Caco-2 (cell line): ENCODE measurements at regions not wholly inside any gene's neighbourhood (a gene's known extent, or its start where the extent isn't known, plus 50 kb on each side); places are given as distances from the start of the nearest gene placed in this dataset.

Experiments used
- BruUV-seq: library from RNA; stranded (reverse); fragments of 400-500 nt; replicated peaks from 2 replicates; lab custom pipeline; 2021; lab: Mats Ljungman, UMichigan
- CTCF ChIA-PET: fragments of 300-600 bp; sonication (Branson Sonifier 250); formaldehyde crosslinking; loops from one replicate; lab custom pipeline; 2022; ENCODE audit warnings: antibody characterized with exemption; lab: Charles Lee
- POLR2A ChIA-PET: fragments of 300-600 bp; sonication (Branson Sonifier 250); formaldehyde crosslinking; loops from one replicate; lab custom pipeline; 2022; ENCODE audit warnings: antibody characterized with exemption; lab: Charles Lee
- DNase-seq, 2 experiments: peaks; one replicate each; pipeline versions ENCODE4 v3.0.0 to v3.0.0-alpha.2; 2020 to 2022
- H3K27me3 ChIP-seq: replicated peaks from 2 replicates; pipeline ENCODE4 v1.6.0; 2011; ENCODE audit warnings: low read length; ENCODE audit not compliant: control insufficient read depth, insufficient read depth
- H3K36me3 ChIP-seq: 2 replicates; pipeline ENCODE4 v1.5.1; 2011; ENCODE audit warnings: low read length; ENCODE audit not compliant: control insufficient read depth, insufficient read depth
- H3K4me1 ChIP-seq: fragments of 250-450 bp; sonication (Bioruptor Pico); 2 replicates; pipeline ENCODE4 v1.5.1; 2020; ENCODE audit warnings: mild to moderate bottlenecking
- H3K4me3 ChIP-seq: 2 replicates; pipeline ENCODE4 v1.5.1; 2011; ENCODE audit warnings: low read depth, mild to moderate bottlenecking, control low read depth, low read length
- H3K9me3 ChIP-seq: fragments of 250-450 bp; sonication (Bioruptor Pico); 2 replicates; pipeline ENCODE4 v1.5.1; 2020; ENCODE audit warnings: mild to moderate bottlenecking, moderate library complexity
- H3K27ac Mint-ChIP-seq: one replicate; pipeline ENCODE4 v1.8.0; 2022; ENCODE audit warnings: mixed read lengths; ENCODE audit not compliant: unreplicated experiment
- H3K27me3 Mint-ChIP-seq: one replicate; pipeline ENCODE4 v1.8.0; 2022; ENCODE audit warnings: mixed read lengths; ENCODE audit not compliant: insufficient read depth, unreplicated experiment
- H3K36me3 Mint-ChIP-seq: one replicate; pipeline ENCODE4 v1.8.0; 2022; ENCODE audit warnings: mild to moderate bottlenecking, mixed read lengths; ENCODE audit not compliant: insufficient read depth, unreplicated experiment
- H3K4me1 Mint-ChIP-seq: one replicate; pipeline ENCODE4 v1.8.0; 2022; ENCODE audit warnings: low read depth, mixed read lengths; ENCODE audit not compliant: unreplicated experiment
- H3K4me3 Mint-ChIP-seq: one replicate; pipeline ENCODE4 v1.8.0; 2022; ENCODE audit warnings: mild to moderate bottlenecking, moderate library complexity, mixed read lengths; ENCODE audit not compliant: unreplicated experiment
- H3K9me3 Mint-ChIP-seq: one replicate; pipeline ENCODE4 v1.8.0; 2022; ENCODE audit warnings: mixed read lengths; ENCODE audit not compliant: unreplicated experiment
- intact Hi-C: fragments of 100-400 bp; cut with micrococcal nuclease; formaldehyde crosslinking; loops from one replicate; pipeline ENCODE4 v1.10.0; 2022; ENCODE audit not compliant: unreplicated experiment
- TF ChIP-seq, protein P1 (sequence below), 2 experiments: fragments of 200-600 bp in 1 of 2; IDR thresholded peaks; 1 replicate in 1 of 2; 2 replicates in 1 of 2; pipeline versions ENCODE4 v1.5.1 to v1.8.0; 2011 to 2022; ENCODE audit warnings: antibody characterized with exemption in 1 of 2, control low read depth in 1 of 2, inconsistent platforms in 1 of 2, low read depth in 1 of 2, low read length in 1 of 2, mild to moderate bottlenecking in 1 of 2, moderate library complexity in 1 of 2; ENCODE audit not compliant: insufficient read depth in 1 of 2, severe bottlenecking in 1 of 2, unreplicated experiment in 1 of 2

DNA sequence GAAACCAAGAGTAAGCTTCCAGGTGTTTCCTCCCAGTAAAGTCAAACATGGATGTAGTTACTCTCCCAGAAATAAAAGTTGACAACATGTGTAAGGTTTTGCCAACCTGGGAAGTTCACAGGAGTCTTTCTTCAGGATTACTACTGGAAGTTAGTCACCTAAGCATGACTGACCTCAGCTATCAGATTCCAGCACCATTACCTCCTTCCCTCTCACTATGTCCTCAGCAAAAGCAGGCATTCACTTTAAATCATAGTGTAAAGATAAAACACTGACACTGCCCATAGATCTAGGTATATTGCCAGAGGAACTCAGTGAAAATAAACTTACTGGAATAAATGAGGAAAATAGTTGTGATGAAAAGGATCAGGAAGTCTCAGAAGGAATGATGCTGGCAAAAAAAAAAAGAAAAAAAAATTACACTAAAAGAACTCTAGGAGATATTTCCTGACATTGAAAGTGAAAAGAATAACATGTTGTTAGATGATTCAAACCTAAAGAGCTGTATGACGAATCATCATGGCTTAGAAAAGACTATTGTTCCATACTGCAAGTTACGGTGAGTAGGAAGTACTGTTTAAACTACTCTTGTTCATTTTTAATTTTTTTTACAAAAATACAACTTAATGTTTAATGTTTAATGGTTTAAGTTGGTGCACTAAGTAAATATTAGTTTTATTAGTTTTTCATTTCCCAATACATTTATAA lies 484.5 kb upstream of the ZNF804A start:
- BruUV-seq, result no TSS peak
- H3K27me3 ChIP-seq, result no peaks in the 10 kb centered on the region
- ChIA-PET CTCF (no interaction called here), POLR2A (no interaction called here)
- TF ChIP-seq, protein P1, sequence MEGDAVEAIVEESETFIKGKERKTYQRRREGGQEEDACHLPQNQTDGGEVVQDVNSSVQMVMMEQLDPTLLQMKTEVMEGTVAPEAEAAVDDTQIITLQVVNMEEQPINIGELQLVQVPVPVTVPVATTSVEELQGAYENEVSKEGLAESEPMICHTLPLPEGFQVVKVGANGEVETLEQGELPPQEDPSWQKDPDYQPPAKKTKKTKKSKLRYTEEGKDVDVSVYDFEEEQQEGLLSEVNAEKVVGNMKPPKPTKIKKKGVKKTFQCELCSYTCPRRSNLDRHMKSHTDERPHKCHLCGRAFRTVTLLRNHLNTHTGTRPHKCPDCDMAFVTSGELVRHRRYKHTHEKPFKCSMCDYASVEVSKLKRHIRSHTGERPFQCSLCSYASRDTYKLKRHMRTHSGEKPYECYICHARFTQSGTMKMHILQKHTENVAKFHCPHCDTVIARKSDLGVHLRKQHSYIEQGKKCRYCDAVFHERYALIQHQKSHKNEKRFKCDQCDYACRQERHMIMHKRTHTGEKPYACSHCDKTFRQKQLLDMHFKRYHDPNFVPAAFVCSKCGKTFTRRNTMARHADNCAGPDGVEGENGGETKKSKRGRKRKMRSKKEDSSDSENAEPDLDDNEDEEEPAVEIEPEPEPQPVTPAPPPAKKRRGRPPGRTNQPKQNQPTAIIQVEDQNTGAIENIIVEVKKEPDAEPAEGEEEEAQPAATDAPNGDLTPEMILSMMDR (IDR thresholded peaks at IDR 0.05; ENCODE audit: insufficient read depth in 1 of 2, low read depth in 1 of 2, low read length in 1 of 2, severe bottlenecking in 1 of 2, unreplicated experiment in 1 of 2), result no peak
- DNase-seq, result no peak
- H3K9me3 ChIP-seq, result no peaks in the 10 kb centered on the region
- H3K36me3 Mint-ChIP-seq, result no peaks in the 10 kb centered on the region
- no peaks in the 10 kb centered on the region for H3K9me3 Mint-ChIP-seq
- H3K4me3 ChIP-seq, result no peak overlapping the region
- H3K27me3 Mint-ChIP-seq, result no peaks in the 10 kb centered on the region
- H3K4me3 Mint-ChIP-seq, result no peak overlapping the region
- no peaks in the 10 kb centered on the region for H3K36me3 ChIP-seq
- H3K4me1 Mint-ChIP-seq, result no peaks in the 10 kb centered on the region
- H3K4me1 ChIP-seq, result no peaks in the 10 kb centered on the region
- intact Hi-C loops, result no loop called here
- H3K27ac Mint-ChIP-seq, result no peak overlapping the region

DNA sequence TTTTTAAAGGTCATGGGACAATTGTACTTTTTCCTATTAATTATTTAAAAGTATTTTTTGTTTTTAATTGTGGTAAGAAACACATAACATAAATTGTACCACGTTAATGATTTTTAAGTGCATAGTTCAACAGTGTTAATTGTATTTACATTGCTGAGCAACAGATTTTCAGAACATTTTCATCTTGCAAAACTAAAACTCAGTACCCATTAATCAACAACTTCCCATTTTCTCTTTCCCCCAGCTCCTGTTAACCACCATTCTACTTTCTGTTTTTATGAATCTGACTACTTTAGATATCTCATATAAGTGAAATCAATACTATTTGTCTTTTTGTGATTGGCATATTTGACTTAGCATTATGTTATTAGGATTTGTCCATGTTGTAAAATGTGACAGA lies 483.9 kb upstream of the ZNF804A start:
- CTCF ChIA-PET, result no interaction called here
- no peaks in the 10 kb centered on the region for H3K36me3 ChIP-seq
- POLR2A ChIA-PET, result no interaction called here
- BruUV-seq, result no TSS peak
- Mint-ChIP-seq H3K4me1 (no peaks in the 10 kb centered on the region), H3K27ac (no peak overlapping the region), H3K9me3 (no peaks in the 10 kb centered on the region), H3K36me3 (no peaks in the 10 kb centered on the region), H3K27me3 (no peaks in the 10 kb centered on the region), H3K4me3 (no peak overlapping the region)
- H3K4me1 ChIP-seq, result no peaks in the 10 kb centered on the region
- intact Hi-C loops, result no loop called here
- no peak overlapping the region for H3K4me3 ChIP-seq
- TF ChIP-seq, protein P1 (IDR thresholded peaks at IDR 0.05; ENCODE audit: insufficient read depth in 1 of 2, low read depth in 1 of 2, low read length in 1 of 2, severe bottlenecking in 1 of 2, unreplicated experiment in 1 of 2), result no peak
- DNase-seq, result no peak
- H3K9me3 ChIP-seq, result no peaks in the 10 kb centered on the region
- H3K27me3 ChIP-seq, result no peaks in the 10 kb centered on the region

GRCh38 chr2:184119989-184120800 lies 478.1 kb upstream of the ZNF804A start:
- no peaks in the 10 kb centered on the region for H3K27me3 ChIP-seq

More at GRCh38 chr2:184119989-184120800, 478.1 kb upstream of the ZNF804A start:
- BruUV-seq, result no TSS peak
- intact Hi-C loops, result loop anchor here (10.0 kb wide), 1 partner anchor 825 kb away; no protein-coding TSS in a partner anchor
- H3K9me3 Mint-ChIP-seq, result peaks cover 3% of the 10 kb centered on the region
- DNase-seq, result no peak
- Histone ChIP-seq H3K4me1 (0 out of 2 replicates have a peak, but pooled peaks cover 6% of the 10 kb centered on the region), H3K4me3 (no peak overlapping the region), H3K36me3 (no peaks in the 10 kb centered on the region), H3K9me3 (no peaks in the 10 kb centered on the region)
- H3K27ac Mint-ChIP-seq, result no peak overlapping the region
- ChIA-PET POLR2A (no interaction called here), CTCF (no interaction called here)
- peaks cover 4% of the 10 kb centered on the region for H3K4me1 Mint-ChIP-seq
- TF ChIP-seq, protein P1 (IDR thresholded peaks at IDR 0.05; ENCODE audit: insufficient read depth in 1 of 2, low read depth in 1 of 2, low read length in 1 of 2, severe bottlenecking in 1 of 2, unreplicated experiment in 1 of 2), result no peak
- no peak overlapping the region for H3K4me3 Mint-ChIP-seq
- H3K36me3 Mint-ChIP-seq, result no peaks in the 10 kb centered on the region
- H3K27me3 Mint-ChIP-seq, result no peaks in the 10 kb centered on the region
